Neural progenitor cell (in vitro differentiated cells): ENCODE measurements at regions not wholly inside any gene's neighbourhood (a gene's known extent, or its start where the extent isn't known, plus 50 kb on each side); places are given as distances from the start of the nearest gene placed in this dataset.
"Not testable (repeated sequence)": the region's sequence is repeated elsewhere in the genome, so short reads cannot be mapped to it uniquely, and the experiment has no call there.

Experiments used
- DNase-seq: peaks from one replicate; pipeline ENCODE4 v3.0.0-alpha.2; 2016; ENCODE audit warnings: low spot score
- H2AFZ ChIP-seq: fragments of 200-600 bp; sonication (generic); replicated peaks from 2 replicates; pipeline ENCODE4 v1.6.1; 2016; ENCODE audit warnings: antibody characterized with exemption
- H3F3A ChIP-seq: fragments of 200-600 bp; sonication (generic); 2 replicates; pipeline ENCODE4 v1.6.1; 2016; ENCODE audit warnings: antibody characterized with exemption, low read depth
- H3K27ac ChIP-seq: fragments of 200-600 bp; sonication (generic); 2 replicates; pipeline ENCODE4 v1.5.1; 2016; ENCODE audit warnings: mild to moderate bottlenecking
- H3K27me3 ChIP-seq: fragments of 200-600 bp; sonication (generic); 2 replicates; pipeline ENCODE4 v1.6.1; 2016; ENCODE audit warnings: mild to moderate bottlenecking, moderate library complexity
- H3K36me3 ChIP-seq: fragments of 200-600 bp; sonication (generic); 2 replicates; pipeline ENCODE4 v1.5.1; 2016
- H3K4me1 ChIP-seq: fragments of 200-600 bp; sonication (generic); 2 replicates; pipeline ENCODE4 v1.6.1; 2016; ENCODE audit warnings: mixed run types
- H3K4me2 ChIP-seq: fragments of 200-600 bp; sonication (generic); 2 replicates; pipeline ENCODE4 v1.6.1; 2016
- H3K4me3 ChIP-seq: fragments of 200-600 bp; sonication (generic); 2 replicates; pipeline ENCODE4 v1.5.1; 2016
- H3K79me2 ChIP-seq: fragments of 200-600 bp; sonication (generic); 2 replicates; pipeline ENCODE4 v1.6.1; 2016; ENCODE audit warnings: low read depth
- H3K9ac ChIP-seq: fragments of 200-600 bp; sonication (generic); 2 replicates; pipeline ENCODE4 v1.6.1; 2016
- H3K9me3 ChIP-seq: fragments of 200-600 bp; sonication (generic); 2 replicates; pipeline ENCODE4 v1.5.1; 2016; ENCODE audit warnings: low read depth
- H4K20me1 ChIP-seq: fragments of 200-600 bp; sonication (generic); 2 replicates; pipeline ENCODE4 v1.6.1; 2016; ENCODE audit warnings: low read depth
- H3K27ac Mint-ChIP-seq: 3 replicates; pipeline ENCODE4 v1.8.0; 2021; ENCODE audit warnings: mixed read lengths
- H3K27me3 Mint-ChIP-seq: 2 replicates; pipeline ENCODE4 v1.8.0; 2022; ENCODE audit warnings: low read depth, mild to moderate bottlenecking, inconsistent platforms, moderate library complexity, mixed read lengths; ENCODE audit not compliant: insufficient read depth
- H3K36me3 Mint-ChIP-seq: 3 replicates; pipeline ENCODE4 v1.8.0; 2021; ENCODE audit warnings: mixed read lengths
- H3K4me1 Mint-ChIP-seq: 3 replicates; pipeline ENCODE4 v1.8.0; 2021; ENCODE audit warnings: mixed read lengths
- H3K4me3 Mint-ChIP-seq: 3 replicates; pipeline ENCODE4 v1.8.0; 2021; ENCODE audit warnings: mild to moderate bottlenecking, moderate library complexity, mixed read lengths
- H3K9me3 Mint-ChIP-seq: 3 replicates; pipeline ENCODE4 v1.8.0; 2020; ENCODE audit warnings: mixed read lengths
- EZH2 ChIP-seq: fragments of 200-600 bp; sonication (generic); IDR thresholded peaks from 2 replicates; pipeline ENCODE4 v1.6.1; 2017; ENCODE audit warnings: antibody characterized with exemption, mild to moderate bottlenecking, moderate library complexity
- EZH2phosphoT487 ChIP-seq: fragments of 200-600 bp; sonication (generic); IDR thresholded peaks from 2 replicates; pipeline ENCODE4 v1.6.1; 2017; ENCODE audit warnings: antibody characterized with exemption
- TF ChIP-seq, protein P1 (sequence below): fragments of 200-600 bp; sonication (generic); IDR thresholded peaks from 2 replicates; pipeline ENCODE4 v1.5.1; 2017; ENCODE audit warnings: antibody characterized with exemption, mild to moderate bottlenecking

DNA sequence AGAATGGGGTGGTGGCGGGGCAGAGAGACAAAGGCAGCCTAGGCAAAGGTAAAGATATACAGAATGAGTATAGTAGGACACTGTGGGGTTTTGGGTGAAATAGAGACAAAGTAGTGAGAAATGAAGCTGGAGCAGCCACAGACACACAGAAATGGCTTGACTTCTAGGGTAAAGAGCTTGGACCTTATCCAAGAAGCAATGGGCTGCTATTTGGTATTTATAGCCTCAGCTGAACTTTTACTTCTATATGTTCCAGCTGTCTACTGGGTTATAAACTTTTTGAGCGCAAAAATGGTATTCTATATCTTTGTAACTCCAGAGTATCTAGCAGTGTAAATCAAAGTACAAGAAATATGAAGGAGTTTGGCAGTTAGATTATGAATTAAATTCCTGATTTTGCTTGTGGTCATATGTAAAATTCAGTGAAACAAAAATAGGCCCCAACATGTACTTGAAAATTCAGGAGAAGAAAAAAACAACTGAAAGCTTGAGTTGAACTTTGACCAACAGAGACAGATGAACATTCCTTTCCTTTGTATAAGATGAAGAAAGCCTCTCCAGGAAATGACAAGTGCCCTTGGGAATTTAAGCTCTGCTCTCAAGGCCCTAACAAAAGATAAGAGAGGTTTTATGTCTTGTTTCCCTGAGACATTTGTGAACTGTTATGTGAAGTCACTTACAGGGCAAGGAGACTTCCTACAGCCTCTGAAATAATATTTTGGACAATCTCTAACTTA is 64.6 kb upstream of the XIST start:
- no peaks in the 10 kb centered on the region for H3K9me3 ChIP-seq
- TF ChIP-seq, protein P1, sequence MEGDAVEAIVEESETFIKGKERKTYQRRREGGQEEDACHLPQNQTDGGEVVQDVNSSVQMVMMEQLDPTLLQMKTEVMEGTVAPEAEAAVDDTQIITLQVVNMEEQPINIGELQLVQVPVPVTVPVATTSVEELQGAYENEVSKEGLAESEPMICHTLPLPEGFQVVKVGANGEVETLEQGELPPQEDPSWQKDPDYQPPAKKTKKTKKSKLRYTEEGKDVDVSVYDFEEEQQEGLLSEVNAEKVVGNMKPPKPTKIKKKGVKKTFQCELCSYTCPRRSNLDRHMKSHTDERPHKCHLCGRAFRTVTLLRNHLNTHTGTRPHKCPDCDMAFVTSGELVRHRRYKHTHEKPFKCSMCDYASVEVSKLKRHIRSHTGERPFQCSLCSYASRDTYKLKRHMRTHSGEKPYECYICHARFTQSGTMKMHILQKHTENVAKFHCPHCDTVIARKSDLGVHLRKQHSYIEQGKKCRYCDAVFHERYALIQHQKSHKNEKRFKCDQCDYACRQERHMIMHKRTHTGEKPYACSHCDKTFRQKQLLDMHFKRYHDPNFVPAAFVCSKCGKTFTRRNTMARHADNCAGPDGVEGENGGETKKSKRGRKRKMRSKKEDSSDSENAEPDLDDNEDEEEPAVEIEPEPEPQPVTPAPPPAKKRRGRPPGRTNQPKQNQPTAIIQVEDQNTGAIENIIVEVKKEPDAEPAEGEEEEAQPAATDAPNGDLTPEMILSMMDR = no peak
- H3K4me3 ChIP-seq = no peak overlapping the region
- no peaks in the 10 kb centered on the region for H3K79me2 ChIP-seq
- Mint-ChIP-seq H3K9me3 (peaks cover 20% of the 10 kb centered on the region), H3K4me1 (peaks cover 38% of the 10 kb centered on the region), H3K4me3 (peak overlapping the region; percentile 57), H3K27me3 (peaks cover 6% of the 10 kb centered on the region), H3K27ac (peak overlapping the region; percentile 97), H3K36me3 (peaks cover 3% of the 10 kb centered on the region)
- H3K27ac ChIP-seq = peak overlapping the region; percentile 26
- peak; percentile 62 for DNase-seq
- H4K20me1 ChIP-seq = no peaks in the 10 kb centered on the region
- no peak overlapping the region for H2AFZ ChIP-seq
- peaks cover 40% of the 10 kb centered on the region for H3K4me1 ChIP-seq
- H3F3A ChIP-seq = peaks cover 23% of the 10 kb centered on the region
- H3K4me2 ChIP-seq = peak overlapping the region; percentile 44
- H3K27me3 ChIP-seq = no peaks in the 10 kb centered on the region
- H3K9ac ChIP-seq = no peak overlapping the region
- no peaks in the 10 kb centered on the region for H3K36me3 ChIP-seq

DNA sequence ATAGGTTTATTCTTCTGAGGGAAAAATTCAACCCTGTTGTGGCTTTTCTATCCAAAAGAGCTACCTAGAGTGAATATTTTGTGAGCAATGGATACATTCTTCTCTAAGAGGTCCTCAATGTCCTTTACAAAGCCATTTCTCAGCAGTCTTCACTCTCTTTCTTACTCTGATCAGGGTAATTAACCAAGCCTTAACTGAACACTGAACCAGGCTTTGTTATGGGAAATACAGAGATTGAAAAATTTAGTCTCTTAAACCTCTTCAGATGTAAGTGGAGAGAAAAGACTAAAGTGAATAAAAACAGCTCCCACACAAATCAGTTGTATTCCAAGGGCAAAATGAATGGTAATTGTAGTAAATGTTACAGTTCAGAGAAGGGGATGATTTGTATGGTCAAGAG is 64.0 kb upstream of the XIST start:
- H3K9ac ChIP-seq = no peak overlapping the region
- no peaks in the 10 kb centered on the region for H3K27me3 ChIP-seq
- peak overlapping the region; percentile 38 for H3K27ac ChIP-seq
- Mint-ChIP-seq H3K27me3 (peaks cover 5% of the 10 kb centered on the region), H3K27ac (peak overlapping the region; percentile 97), H3K4me3 (no peak overlapping the region), H3K4me1 (peaks cover 38% of the 10 kb centered on the region), H3K9me3 (peaks cover 19% of the 10 kb centered on the region), H3K36me3 (peaks cover 3% of the 10 kb centered on the region)
- H3K36me3 ChIP-seq = no peaks in the 10 kb centered on the region
- no peaks in the 10 kb centered on the region for H3K79me2 ChIP-seq
- no peak overlapping the region for H2AFZ ChIP-seq
- no peak overlapping the region for H3K4me3 ChIP-seq
- H3K4me1 ChIP-seq = peaks cover 40% of the 10 kb centered on the region
- no peak for DNase-seq
- TF ChIP-seq EZH2 (no peak), EZH2phosphoT487 (no peak)
- TF ChIP-seq, protein P1 = no peak
- peak overlapping the region; percentile 44 for H3K4me2 ChIP-seq
- H4K20me1 ChIP-seq = no peaks in the 10 kb centered on the region
- H3F3A ChIP-seq = peaks cover 23% of the 10 kb centered on the region
- no peaks in the 10 kb centered on the region for H3K9me3 ChIP-seq

DNA sequence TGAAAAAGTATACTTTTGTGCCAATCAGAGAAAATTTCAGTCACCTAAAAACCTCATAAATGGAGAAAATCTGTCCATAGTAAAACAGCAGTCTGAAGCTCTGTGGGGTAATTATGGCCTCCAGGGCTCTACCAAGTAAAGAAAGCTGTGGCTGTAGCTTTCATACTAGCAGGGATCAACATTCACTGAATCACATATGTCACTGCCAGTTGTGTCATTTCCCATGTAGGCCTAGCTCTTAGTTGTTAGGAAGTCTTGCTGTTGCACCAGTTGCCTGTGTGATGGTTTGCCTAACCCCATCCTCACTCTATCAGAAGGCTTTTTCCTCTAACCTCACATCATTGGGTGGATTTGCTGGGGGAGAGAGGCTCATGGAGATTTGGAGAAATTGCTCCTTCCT is 62.3 kb upstream of the XIST start:
- H3K27me3 Mint-ChIP-seq, H3K36me3 Mint-ChIP-seq, DNase-seq, H2AFZ ChIP-seq, H3K27ac ChIP-seq, H3K79me2 ChIP-seq, H3K4me3 Mint-ChIP-seq, H3K9me3 ChIP-seq, H4K20me1 ChIP-seq, H3K4me2 ChIP-seq, H3K9ac ChIP-seq, H3K4me3 ChIP-seq, H3K36me3 ChIP-seq, H3K27me3 ChIP-seq: not testable (repeated sequence)
- Histone ChIP-seq H3F3A (peaks cover 23% of the 10 kb centered on the region), H3K4me1 (peaks cover 40% of the 10 kb centered on the region)
- peaks cover 38% of the 10 kb centered on the region for H3K4me1 Mint-ChIP-seq
- H3K9me3 Mint-ChIP-seq = peaks cover 18% of the 10 kb centered on the region
- peak overlapping the region; percentile 38 for H3K27ac Mint-ChIP-seq

DNA sequence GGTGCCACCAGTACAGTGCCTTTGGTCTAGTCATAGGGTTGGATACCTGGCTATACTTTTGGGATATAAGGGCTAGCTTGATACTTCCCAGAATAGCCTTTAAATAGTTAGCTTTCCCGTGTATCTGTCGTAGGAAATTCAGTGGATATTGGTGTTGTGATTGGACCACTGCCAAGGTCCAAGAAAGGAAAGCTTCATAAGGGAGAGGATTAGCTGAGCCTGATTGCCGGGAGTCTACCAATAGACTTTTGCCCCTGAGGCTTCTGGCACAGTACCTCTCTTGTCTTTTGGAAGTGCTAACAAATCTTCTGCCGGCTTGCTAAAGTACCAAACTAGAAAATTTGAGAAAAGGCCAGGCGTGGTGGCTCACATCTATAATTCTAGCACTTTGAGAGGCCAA is 61.1 kb upstream of the XIST start:
- Mint-ChIP-seq H3K27me3 (peaks cover 2% of the 10 kb centered on the region), H3K4me1 (peaks cover 34% of the 10 kb centered on the region), H3K27ac (no peak overlapping the region), H3K36me3 (peaks cover 2% of the 10 kb centered on the region), H3K4me3 (no peak overlapping the region), H3K9me3 (peaks cover 15% of the 10 kb centered on the region)
- DNase-seq = no peak
- H3K4me1 ChIP-seq = peaks cover 38% of the 10 kb centered on the region
- H3K9me3 ChIP-seq = no peaks in the 10 kb centered on the region
- no peak overlapping the region for H3K9ac ChIP-seq
- H3K27ac ChIP-seq = no peak overlapping the region
- H3K36me3 ChIP-seq = no peaks in the 10 kb centered on the region
- H2AFZ ChIP-seq = no peak overlapping the region
- TF ChIP-seq EZH2phosphoT487 = no peak
- TF ChIP-seq, protein P1 = no peak
- TF ChIP-seq EZH2 = no peak
- no peaks in the 10 kb centered on the region for H3K79me2 ChIP-seq
- no peaks in the 10 kb centered on the region for H4K20me1 ChIP-seq
- H3K27me3 ChIP-seq = no peaks in the 10 kb centered on the region
- H3K4me3 ChIP-seq = no peak overlapping the region
- H3K4me2 ChIP-seq = no peak overlapping the region
- peaks cover 23% of the 10 kb centered on the region for H3F3A ChIP-seq

DNA sequence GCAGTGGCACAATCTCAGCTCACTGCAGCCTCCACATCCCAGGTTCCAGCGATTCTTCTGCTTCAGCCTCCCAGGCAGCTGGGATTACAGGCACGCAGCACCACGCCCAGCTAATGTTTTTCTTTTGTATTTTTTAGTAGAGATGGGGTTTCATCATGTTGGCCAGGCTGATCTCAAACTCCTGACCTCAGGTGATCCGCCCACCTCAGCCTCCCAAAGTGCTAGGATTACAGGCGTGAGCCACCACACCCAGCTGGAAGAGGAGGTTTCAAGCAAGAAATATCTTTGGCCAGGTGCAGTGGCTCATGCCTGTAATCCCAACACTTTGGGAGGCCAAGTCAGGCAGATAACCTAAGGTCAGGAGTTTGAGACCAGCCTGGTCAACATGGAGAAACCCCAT is 59.4 kb upstream of the XIST start:
- not testable (repeated sequence) for H3K27me3 ChIP-seq, H3K9ac ChIP-seq, H3K27ac Mint-ChIP-seq, H3K36me3 Mint-ChIP-seq, H3K4me3 ChIP-seq, H3K9me3 ChIP-seq, H3K27ac ChIP-seq, DNase-seq, H3K27me3 Mint-ChIP-seq, H3K79me2 ChIP-seq, H3K4me3 Mint-ChIP-seq, H3K36me3 ChIP-seq, H3K4me2 ChIP-seq, H4K20me1 ChIP-seq, H2AFZ ChIP-seq
- H3F3A ChIP-seq = peaks cover 14% of the 10 kb centered on the region
- peaks cover 19% of the 10 kb centered on the region for H3K4me1 Mint-ChIP-seq
- H3K9me3 Mint-ChIP-seq = peaks cover 21% of the 10 kb centered on the region
- peaks cover 22% of the 10 kb centered on the region for H3K4me1 ChIP-seq
